ENCODE measurements at regions not wholly inside any gene's neighbourhood (a gene's known extent, or its start where the extent isn't known, plus 50 kb on each side); places are given as distances from the start of the nearest gene placed in this dataset.

DNA sequence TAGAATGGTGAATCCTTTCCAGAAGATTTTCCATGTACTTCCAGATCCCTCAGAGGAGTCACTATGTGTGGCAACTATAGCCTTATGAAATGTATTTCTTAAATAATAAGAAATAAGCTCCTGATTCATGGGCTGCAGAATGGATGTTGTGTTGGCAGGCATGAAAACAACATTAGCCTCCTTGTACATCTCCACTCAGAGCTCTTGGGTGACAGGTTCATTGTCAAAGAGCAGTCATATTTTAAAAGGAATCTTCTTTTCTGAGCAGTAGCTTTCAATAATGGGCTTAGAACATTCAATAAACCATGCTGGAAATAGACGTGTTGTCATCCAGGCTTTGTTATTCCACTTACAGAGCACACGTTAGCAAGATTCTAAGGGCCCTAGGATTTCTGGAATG, 96.6 kb downstream of the CDC7 start:
- no peak overlapping the region for H3K9ac ChIP-seq (ENCODE audit: low read length)
- H3K4me3 ChIP-seq (ENCODE audit: insufficient read depth, low read depth, low read length): no peak overlapping the region
- H3K9me3 Mint-ChIP-seq (ENCODE audit: unreplicated experiment): peaks cover 2% of the 10 kb centered on the region
- peaks cover 2% of the 10 kb centered on the region for H3K36me3 Mint-ChIP-seq (ENCODE audit: low read depth, unreplicated experiment)
- H3K27me3 Mint-ChIP-seq (ENCODE audit: low read depth, unreplicated experiment): peaks cover 17% of the 10 kb centered on the region
- TF ChIP-seq EZH2 (IDR thresholded peaks at IDR 0.05; ENCODE audit: insufficient read depth, low read length): no peak
- TF ChIP-seq, protein P1, sequence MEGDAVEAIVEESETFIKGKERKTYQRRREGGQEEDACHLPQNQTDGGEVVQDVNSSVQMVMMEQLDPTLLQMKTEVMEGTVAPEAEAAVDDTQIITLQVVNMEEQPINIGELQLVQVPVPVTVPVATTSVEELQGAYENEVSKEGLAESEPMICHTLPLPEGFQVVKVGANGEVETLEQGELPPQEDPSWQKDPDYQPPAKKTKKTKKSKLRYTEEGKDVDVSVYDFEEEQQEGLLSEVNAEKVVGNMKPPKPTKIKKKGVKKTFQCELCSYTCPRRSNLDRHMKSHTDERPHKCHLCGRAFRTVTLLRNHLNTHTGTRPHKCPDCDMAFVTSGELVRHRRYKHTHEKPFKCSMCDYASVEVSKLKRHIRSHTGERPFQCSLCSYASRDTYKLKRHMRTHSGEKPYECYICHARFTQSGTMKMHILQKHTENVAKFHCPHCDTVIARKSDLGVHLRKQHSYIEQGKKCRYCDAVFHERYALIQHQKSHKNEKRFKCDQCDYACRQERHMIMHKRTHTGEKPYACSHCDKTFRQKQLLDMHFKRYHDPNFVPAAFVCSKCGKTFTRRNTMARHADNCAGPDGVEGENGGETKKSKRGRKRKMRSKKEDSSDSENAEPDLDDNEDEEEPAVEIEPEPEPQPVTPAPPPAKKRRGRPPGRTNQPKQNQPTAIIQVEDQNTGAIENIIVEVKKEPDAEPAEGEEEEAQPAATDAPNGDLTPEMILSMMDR (IDR thresholded peaks at IDR 0.05; ENCODE audit: insufficient read depth, low read depth, low read length): no peak
- FAIRE-seq: no peak
- no peaks in the 10 kb centered on the region for H3K9me3 ChIP-seq (ENCODE audit: insufficient read depth, low read depth, low read length)
- peaks cover 10% of the 10 kb centered on the region for H3K4me1 Mint-ChIP-seq (ENCODE audit: low read depth, unreplicated experiment)
- DNase-seq (ENCODE audit: low read depth): no peak
- no peaks in the 10 kb centered on the region for H3K27me3 ChIP-seq (ENCODE audit: insufficient read depth, low read length)
- H3K36me3 ChIP-seq (ENCODE audit: insufficient read depth, low read length): no peaks in the 10 kb centered on the region
- H3K4me1 ChIP-seq (ENCODE audit: insufficient read depth, low read length): no peaks in the 10 kb centered on the region
- no peak overlapping the region for H3K27ac Mint-ChIP-seq (ENCODE audit: unreplicated experiment)
- H4K20me1 ChIP-seq (ENCODE audit: insufficient read depth, low read length): no peaks in the 10 kb centered on the region
- H3K79me2 ChIP-seq (ENCODE audit: insufficient read depth, low read length): no peaks in the 10 kb centered on the region
- H3K4me3 Mint-ChIP-seq (ENCODE audit: unreplicated experiment): no peak overlapping the region
- H3K4me2 ChIP-seq (ENCODE audit: low read length): no peak overlapping the region
- no peak overlapping the region for H3K27ac ChIP-seq (ENCODE audit: low read depth, low read length)
- H2AFZ ChIP-seq (ENCODE audit: low read depth, low read length): no peak overlapping the region

DNA sequence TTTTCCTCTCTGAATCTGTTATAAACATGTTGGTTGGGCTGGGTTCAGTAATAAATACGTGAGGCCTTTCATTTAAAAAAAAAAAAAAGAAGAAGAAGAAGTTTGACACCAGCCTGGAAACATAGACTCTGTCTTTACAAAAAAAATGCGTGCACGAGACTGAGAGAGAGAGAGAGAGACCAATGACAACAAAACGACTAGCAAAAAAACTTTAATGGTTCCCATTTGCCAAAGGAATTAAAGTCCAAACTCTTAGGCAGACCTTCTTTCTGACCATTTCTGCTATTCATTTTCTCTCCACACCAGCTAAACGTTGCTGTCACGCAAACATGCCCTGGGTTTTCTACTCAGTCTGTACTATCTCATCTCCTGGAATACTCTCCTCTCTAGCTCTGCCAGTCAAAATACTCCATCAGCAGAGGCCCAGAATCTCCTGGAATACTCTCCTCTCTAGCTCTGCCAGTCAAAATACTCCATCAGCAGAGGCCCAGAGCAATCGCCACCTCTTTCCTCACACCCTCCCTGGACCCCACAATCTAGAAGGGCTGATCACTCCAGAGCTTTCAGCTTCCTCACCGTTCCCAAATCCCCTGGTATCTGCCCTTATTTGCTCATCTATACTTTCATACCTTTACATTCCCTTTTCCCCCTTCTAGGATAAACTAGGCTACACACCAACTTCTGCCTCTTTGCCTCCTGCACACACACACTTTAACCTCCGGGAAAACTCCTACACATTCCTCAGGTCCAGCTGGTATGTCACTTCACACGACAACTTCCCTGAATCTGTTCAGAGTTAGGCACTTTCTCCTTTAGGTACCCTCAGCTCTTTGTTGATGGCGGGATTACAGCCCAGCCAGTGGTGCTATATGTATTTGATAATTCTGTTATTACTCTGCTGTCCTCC, 100.0 kb downstream of the CDC7 start:
- peaks cover 2% of the 10 kb centered on the region for H3K9me3 Mint-ChIP-seq (ENCODE audit: unreplicated experiment)
- no peaks in the 10 kb centered on the region for H4K20me1 ChIP-seq (ENCODE audit: insufficient read depth, low read length)
- H3K4me2 ChIP-seq (ENCODE audit: low read length): no peak overlapping the region
- no peaks in the 10 kb centered on the region for H3K27me3 ChIP-seq (ENCODE audit: insufficient read depth, low read length)
- no peaks in the 10 kb centered on the region for H3K79me2 ChIP-seq (ENCODE audit: insufficient read depth, low read length)
- no peaks in the 10 kb centered on the region for H3K9me3 ChIP-seq (ENCODE audit: insufficient read depth, low read depth, low read length)
- no peak overlapping the region for H3K9ac ChIP-seq (ENCODE audit: low read length)
- H3K27ac Mint-ChIP-seq (ENCODE audit: unreplicated experiment): no peak overlapping the region
- no peak overlapping the region for H2AFZ ChIP-seq (ENCODE audit: low read depth, low read length)
- TF ChIP-seq EZH2 (IDR thresholded peaks at IDR 0.05; ENCODE audit: insufficient read depth, low read length): no peak
- TF ChIP-seq, protein P1 (IDR thresholded peaks at IDR 0.05; ENCODE audit: insufficient read depth, low read depth, low read length): no peak
- H3K36me3 Mint-ChIP-seq (ENCODE audit: low read depth, unreplicated experiment): no peaks in the 10 kb centered on the region
- DNase-seq (ENCODE audit: low read depth) (no peak), FAIRE-seq (no peak)
- H3K4me3 Mint-ChIP-seq (ENCODE audit: unreplicated experiment): no peak overlapping the region
- peaks cover 2% of the 10 kb centered on the region for H3K27me3 Mint-ChIP-seq (ENCODE audit: low read depth, unreplicated experiment)
- no peaks in the 10 kb centered on the region for H3K4me1 ChIP-seq (ENCODE audit: insufficient read depth, low read length)
- peaks cover 10% of the 10 kb centered on the region for H3K4me1 Mint-ChIP-seq (ENCODE audit: low read depth, unreplicated experiment)
- no peak overlapping the region for H3K4me3 ChIP-seq (ENCODE audit: insufficient read depth, low read depth, low read length)
- no peaks in the 10 kb centered on the region for H3K36me3 ChIP-seq (ENCODE audit: insufficient read depth, low read length)
- H3K27ac ChIP-seq (ENCODE audit: low read depth, low read length): no peak overlapping the region

Measured in astrocyte (in vitro differentiated cells and primary cell).